ENCODE measurements at regions not wholly inside any gene's neighbourhood (a gene's known extent, or its start where the extent isn't known, plus 50 kb on each side); places are given as distances from the start of the nearest gene placed in this dataset.

DNA sequence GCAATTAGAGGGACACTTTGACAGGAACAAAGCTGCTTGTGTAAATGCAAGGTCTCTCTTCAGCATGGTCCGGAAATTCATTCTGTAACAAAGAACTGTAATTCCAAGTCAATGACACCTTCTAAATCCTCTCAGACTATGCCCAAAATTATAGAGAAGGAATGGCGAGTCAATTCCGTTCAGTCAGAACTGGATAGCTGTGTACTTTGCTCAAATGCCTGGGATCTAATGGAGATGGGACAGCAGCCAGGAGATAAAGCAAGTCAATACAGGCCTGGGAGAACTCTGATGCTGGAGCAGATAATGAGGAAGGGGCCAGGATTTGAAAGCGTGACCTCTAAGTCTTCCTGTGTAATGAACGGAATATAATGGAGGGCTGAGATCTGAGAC lies 96.4 kb upstream of the SPRY4 start:
- TF ChIP-seq TOX (CRISPR knock-in tag; IDR thresholded peaks at IDR 0.05; ENCODE audit: borderline replicate concordance) (no peak), BACH2 (CRISPR knock-in tag; IDR thresholded peaks at IDR 0.05; ENCODE audit: borderline replicate concordance) (no peak), RARB (CRISPR knock-in tag; IDR thresholded peaks at IDR 0.05) (no peak), ISL1 (CRISPR knock-in tag; IDR thresholded peaks at IDR 0.05) (0 out of 2 replicates have a peak, but pooled peaks have one; percentile 22), ARNTL (CRISPR knock-in tag; IDR thresholded peaks at IDR 0.05; ENCODE audit: borderline replicate concordance, low read depth) (no peak), ZFP30 (CRISPR knock-in tag; IDR thresholded peaks at IDR 0.05) (no peak)
- TF ChIP-seq, protein P1, sequence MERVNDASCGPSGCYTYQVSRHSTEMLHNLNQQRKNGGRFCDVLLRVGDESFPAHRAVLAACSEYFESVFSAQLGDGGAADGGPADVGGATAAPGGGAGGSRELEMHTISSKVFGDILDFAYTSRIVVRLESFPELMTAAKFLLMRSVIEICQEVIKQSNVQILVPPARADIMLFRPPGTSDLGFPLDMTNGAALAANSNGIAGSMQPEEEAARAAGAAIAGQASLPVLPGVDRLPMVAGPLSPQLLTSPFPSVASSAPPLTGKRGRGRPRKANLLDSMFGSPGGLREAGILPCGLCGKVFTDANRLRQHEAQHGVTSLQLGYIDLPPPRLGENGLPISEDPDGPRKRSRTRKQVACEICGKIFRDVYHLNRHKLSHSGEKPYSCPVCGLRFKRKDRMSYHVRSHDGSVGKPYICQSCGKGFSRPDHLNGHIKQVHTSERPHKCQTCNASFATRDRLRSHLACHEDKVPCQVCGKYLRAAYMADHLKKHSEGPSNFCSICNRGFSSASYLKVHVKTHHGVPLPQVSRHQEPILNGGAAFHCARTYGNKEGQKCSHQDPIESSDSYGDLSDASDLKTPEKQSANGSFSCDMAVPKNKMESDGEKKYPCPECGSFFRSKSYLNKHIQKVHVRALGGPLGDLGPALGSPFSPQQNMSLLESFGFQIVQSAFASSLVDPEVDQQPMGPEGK (CRISPR knock-in tag; IDR thresholded peaks at IDR 0.05; ENCODE audit: borderline replicate concordance), result no peak
- TF ChIP-seq, protein P2, sequence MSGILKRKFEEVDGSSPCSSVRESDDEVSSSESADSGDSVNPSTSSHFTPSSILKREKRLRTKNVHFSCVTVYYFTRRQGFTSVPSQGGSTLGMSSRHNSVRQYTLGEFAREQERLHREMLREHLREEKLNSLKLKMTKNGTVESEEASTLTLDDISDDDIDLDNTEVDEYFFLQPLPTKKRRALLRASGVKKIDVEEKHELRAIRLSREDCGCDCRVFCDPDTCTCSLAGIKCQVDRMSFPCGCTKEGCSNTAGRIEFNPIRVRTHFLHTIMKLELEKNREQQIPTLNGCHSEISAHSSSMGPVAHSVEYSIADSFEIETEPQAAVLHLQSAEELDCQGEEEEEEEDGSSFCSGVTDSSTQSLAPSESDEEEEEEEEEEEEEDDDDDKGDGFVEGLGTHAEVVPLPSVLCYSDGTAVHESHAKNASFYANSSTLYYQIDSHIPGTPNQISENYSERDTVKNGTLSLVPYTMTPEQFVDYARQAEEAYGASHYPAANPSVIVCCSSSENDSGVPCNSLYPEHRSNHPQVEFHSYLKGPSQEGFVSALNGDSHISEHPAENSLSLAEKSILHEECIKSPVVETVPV (CRISPR knock-in tag; IDR thresholded peaks at IDR 0.05), result no peak
- TF ChIP-seq, protein P3, sequence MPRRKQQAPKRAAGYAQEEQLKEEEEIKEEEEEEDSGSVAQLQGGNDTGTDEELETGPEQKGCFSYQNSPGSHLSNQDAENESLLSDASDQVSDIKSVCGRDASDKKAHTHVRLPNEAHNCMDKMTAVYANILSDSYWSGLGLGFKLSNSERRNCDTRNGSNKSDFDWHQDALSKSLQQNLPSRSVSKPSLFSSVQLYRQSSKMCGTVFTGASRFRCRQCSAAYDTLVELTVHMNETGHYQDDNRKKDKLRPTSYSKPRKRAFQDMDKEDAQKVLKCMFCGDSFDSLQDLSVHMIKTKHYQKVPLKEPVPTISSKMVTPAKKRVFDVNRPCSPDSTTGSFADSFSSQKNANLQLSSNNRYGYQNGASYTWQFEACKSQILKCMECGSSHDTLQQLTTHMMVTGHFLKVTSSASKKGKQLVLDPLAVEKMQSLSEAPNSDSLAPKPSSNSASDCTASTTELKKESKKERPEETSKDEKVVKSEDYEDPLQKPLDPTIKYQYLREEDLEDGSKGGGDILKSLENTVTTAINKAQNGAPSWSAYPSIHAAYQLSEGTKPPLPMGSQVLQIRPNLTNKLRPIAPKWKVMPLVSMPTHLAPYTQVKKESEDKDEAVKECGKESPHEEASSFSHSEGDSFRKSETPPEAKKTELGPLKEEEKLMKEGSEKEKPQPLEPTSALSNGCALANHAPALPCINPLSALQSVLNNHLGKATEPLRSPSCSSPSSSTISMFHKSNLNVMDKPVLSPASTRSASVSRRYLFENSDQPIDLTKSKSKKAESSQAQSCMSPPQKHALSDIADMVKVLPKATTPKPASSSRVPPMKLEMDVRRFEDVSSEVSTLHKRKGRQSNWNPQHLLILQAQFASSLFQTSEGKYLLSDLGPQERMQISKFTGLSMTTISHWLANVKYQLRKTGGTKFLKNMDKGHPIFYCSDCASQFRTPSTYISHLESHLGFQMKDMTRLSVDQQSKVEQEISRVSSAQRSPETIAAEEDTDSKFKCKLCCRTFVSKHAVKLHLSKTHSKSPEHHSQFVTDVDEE (CRISPR knock-in tag; IDR thresholded peaks at IDR 0.05), result peak; percentile 57; the same call in 1 of the 2 replicates

Measured in SK-N-SH treated with all-trans-retinoic acid at 6 μM for 48 hours (cell line).